SKM-1 (cell line): ENCODE measurements at regions not wholly inside any gene's neighbourhood (a gene's known extent, or its start where the extent isn't known, plus 50 kb on each side); places are given as distances from the start of the nearest gene placed in this dataset.

Experiments used
- DNase-seq: peaks from one replicate; lab custom pipeline; 2025; ENCODE audit not compliant: unreplicated experiment; lab: John Stamatoyannopoulos, UW

GRCh38 chr3:116920826-116921610, 211.4 kb downstream of the TUSC7 start:
- no peak for DNase-seq

GRCh38 chr3:116927918-116928317, 218.3 kb downstream of the TUSC7 start:
- DNase-seq = no peak

- no peak for DNase-seq
These were observed 220.1 kb downstream of the TUSC7 start for GRCh38 chr3:116929505-116930222.

GRCh38 chr3:116930786-116931185, 221.2 kb downstream of the TUSC7 start:
- DNase-seq = no peak

- DNase-seq = no peak
These were observed 229.5 kb downstream of the TUSC7 start for GRCh38 chr3:116939091-116939490.

- DNase-seq = no peak
These were observed 230.0 kb downstream of the TUSC7 start for GRCh38 chr3:116939550-116939949.

GRCh38 chr3:116940719-116941118, 231.1 kb downstream of the TUSC7 start:
- no peak for DNase-seq

- DNase-seq = no peak
These were observed 236.8 kb downstream of the TUSC7 start for GRCh38 chr3:116946376-116946775.

- no peak for DNase-seq
These were observed 237.6 kb downstream of the TUSC7 start for GRCh38 chr3:116947148-116947547.

- no peak for DNase-seq
These were observed 238.2 kb downstream of the TUSC7 start for GRCh38 chr3:116947809-116948208.

GRCh38 chr3:116950301-116951055, 240.9 kb downstream of the TUSC7 start:
- DNase-seq = no peak

- DNase-seq = no peak
These were observed 242.0 kb downstream of the TUSC7 start for GRCh38 chr3:116951610-116952009.

GRCh38 chr3:116958291-116958690, 248.7 kb downstream of the TUSC7 start:
- no peak for DNase-seq

- no peak for DNase-seq
These were observed 251.5 kb downstream of the TUSC7 start for GRCh38 chr3:116961106-116961505.

GRCh38 chr3:116963802-116964201, 254.2 kb downstream of the TUSC7 start:
- no peak for DNase-seq

- DNase-seq = no peak
These were observed 257.1 kb downstream of the TUSC7 start for GRCh38 chr3:116966649-116967048.

- no peak for DNase-seq
These were observed 259.6 kb downstream of the TUSC7 start for GRCh38 chr3:116969135-116969534.

GRCh38 chr3:116969646-116970045, 260.1 kb downstream of the TUSC7 start:
- DNase-seq = no peak

- DNase-seq = no peak
These were observed 262.0 kb downstream of the TUSC7 start for GRCh38 chr3:116971531-116971930.

- no peak for DNase-seq
These were observed 265.1 kb downstream of the TUSC7 start for GRCh38 chr3:116974702-116975101.

- no peak for DNase-seq
These were observed 267.9 kb downstream of the TUSC7 start for GRCh38 chr3:116977441-116977840.

GRCh38 chr3:116980099-116980498, 270.5 kb downstream of the TUSC7 start:
- no peak for DNase-seq
